ENCODE measurements at regions not wholly inside any gene's neighbourhood (a gene's known extent, or its start where the extent isn't known, plus 50 kb on each side); places are given as distances from the start of the nearest gene placed in this dataset.

DNA sequence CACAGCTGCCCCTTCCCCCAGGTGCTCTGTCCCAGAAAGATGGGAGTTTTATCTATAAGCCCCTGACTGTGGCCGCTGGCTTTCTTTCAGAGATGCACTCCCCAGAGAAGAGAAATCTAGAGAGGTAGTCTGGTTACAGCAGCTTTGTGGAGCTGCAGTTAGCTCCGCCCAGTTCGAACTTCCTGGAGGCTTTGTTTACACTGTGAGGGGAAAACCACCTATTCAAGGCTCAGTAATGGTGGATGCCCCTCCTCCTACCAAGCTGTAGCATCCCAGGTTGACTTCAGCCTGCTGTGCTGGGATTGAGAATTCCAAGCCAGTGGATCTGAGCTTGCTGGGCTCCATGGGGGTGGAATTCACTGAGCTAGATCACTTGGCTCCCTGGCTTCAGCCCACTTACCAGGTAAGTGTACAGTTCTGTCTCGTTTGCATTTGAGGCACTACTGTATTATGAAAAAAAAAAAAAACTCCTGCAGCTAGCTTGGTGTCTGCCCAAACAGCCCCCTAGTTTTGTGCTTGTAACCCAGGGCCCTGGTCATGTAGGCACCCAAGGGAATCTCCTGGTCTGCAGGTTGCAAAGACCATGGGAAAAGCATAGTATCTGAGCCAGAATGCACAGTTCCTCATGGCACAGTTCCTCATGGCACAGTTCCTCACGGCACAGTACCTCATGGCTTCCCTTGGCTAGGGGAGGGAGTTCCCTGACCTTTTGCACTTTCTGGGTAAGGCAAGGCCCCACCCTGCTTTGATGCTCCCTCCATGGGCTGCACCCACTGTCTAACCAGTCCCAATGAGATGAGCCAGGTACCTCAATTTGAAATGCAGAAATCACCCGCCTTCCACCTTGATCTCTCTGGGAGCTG, 275.0 kb downstream of the CENPW start:
- H3K36me3 ChIP-seq (ENCODE audit: low read depth, low read length) = no peaks in the 10 kb centered on the region
- ATAC-seq = no peak
- H3K27ac ChIP-seq (ENCODE audit: low read length) = no peak overlapping the region
- no peaks in the 10 kb centered on the region for H3K4me1 ChIP-seq (ENCODE audit: insufficient read depth, low read length)
- H3K4me2 ChIP-seq (ENCODE audit: low read length) = no peak overlapping the region
- ChIA-PET POLR2A (ENCODE audit: unreplicated experiment) (no interaction called here), CTCF (no interaction called here)
- no peaks in the 10 kb centered on the region for H3K9me3 ChIP-seq (ENCODE audit: low read length)
- no peak for DNase-seq
- no peak overlapping the region for H3K4me3 ChIP-seq (ENCODE audit: low read length)
- H2AFZ ChIP-seq (ENCODE audit: low read length) = no peak overlapping the region
- TF ChIP-seq EZH2phosphoT487 (IDR thresholded peaks at IDR 0.05; ENCODE audit: borderline replicate concordance, low read length) (no peak), EZH2 (IDR thresholded peaks at IDR 0.05; ENCODE audit: low read length, unreplicated experiment) (no peak)
- TF ChIP-seq, protein P1, sequence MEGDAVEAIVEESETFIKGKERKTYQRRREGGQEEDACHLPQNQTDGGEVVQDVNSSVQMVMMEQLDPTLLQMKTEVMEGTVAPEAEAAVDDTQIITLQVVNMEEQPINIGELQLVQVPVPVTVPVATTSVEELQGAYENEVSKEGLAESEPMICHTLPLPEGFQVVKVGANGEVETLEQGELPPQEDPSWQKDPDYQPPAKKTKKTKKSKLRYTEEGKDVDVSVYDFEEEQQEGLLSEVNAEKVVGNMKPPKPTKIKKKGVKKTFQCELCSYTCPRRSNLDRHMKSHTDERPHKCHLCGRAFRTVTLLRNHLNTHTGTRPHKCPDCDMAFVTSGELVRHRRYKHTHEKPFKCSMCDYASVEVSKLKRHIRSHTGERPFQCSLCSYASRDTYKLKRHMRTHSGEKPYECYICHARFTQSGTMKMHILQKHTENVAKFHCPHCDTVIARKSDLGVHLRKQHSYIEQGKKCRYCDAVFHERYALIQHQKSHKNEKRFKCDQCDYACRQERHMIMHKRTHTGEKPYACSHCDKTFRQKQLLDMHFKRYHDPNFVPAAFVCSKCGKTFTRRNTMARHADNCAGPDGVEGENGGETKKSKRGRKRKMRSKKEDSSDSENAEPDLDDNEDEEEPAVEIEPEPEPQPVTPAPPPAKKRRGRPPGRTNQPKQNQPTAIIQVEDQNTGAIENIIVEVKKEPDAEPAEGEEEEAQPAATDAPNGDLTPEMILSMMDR (conservative IDR thresholded peaks at IDR 0.05; ENCODE audit: low read depth, low read length) = no peak
- no TSS peak for BruUV-seq (replicated peaks)
- no peaks in the 10 kb centered on the region for H3K27me3 ChIP-seq (ENCODE audit: low read length)
- intact Hi-C loops (cut with micrococcal nuclease) = no loop called here
- H3K9ac ChIP-seq (ENCODE audit: low read length) = no peak overlapping the region
- H3K9me2 ChIP-seq (replicated peaks; ENCODE audit: low read length) = no peaks in the 10 kb centered on the region
- H4K20me1 ChIP-seq (ENCODE audit: low read length) = no peaks in the 10 kb centered on the region
- H3F3A ChIP-seq (ENCODE audit: low read length, unreplicated experiment) = no peaks in the 10 kb centered on the region
- H3K79me2 ChIP-seq (ENCODE audit: low read length) = no peaks in the 10 kb centered on the region

DNA sequence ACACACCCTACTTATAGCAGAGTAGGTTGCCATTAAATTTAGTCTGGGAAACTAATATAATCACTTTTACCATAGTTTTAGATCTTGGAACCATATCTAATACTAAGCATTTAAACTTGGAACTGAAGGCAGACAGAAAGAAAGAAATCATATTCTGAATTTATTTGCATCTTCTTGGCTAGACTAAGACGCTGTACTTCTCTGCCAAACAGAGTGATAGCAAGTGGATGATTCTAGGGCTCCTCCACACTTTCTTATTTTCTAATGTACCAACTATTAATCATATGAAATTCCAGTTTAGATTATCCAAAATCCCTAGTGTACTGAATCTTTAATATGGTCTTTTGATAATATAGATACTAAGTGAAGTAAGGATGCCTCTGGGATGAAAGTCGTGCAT, 277.0 kb downstream of the CENPW start:
- Histone ChIP-seq H3K9me2 (replicated peaks; ENCODE audit: low read length) (no peaks in the 10 kb centered on the region), H3K4me3 (ENCODE audit: low read length) (no peak overlapping the region), H3K4me2 (ENCODE audit: low read length) (no peak overlapping the region), H3K27ac (ENCODE audit: low read length) (no peak overlapping the region), H3K9me3 (ENCODE audit: low read length) (no peaks in the 10 kb centered on the region), H3K79me2 (ENCODE audit: low read length) (no peaks in the 10 kb centered on the region), H3K9ac (ENCODE audit: low read length) (no peak overlapping the region), H3K36me3 (ENCODE audit: low read depth, low read length) (no peaks in the 10 kb centered on the region), H3K4me1 (ENCODE audit: insufficient read depth, low read length) (no peaks in the 10 kb centered on the region), H4K20me1 (ENCODE audit: low read length) (no peaks in the 10 kb centered on the region), H2AFZ (ENCODE audit: low read length) (no peak overlapping the region), H3K27me3 (ENCODE audit: low read length) (no peaks in the 10 kb centered on the region), H3F3A (ENCODE audit: low read length, unreplicated experiment) (no peaks in the 10 kb centered on the region)
- no peak for ATAC-seq
- TF ChIP-seq EZH2 (IDR thresholded peaks at IDR 0.05; ENCODE audit: low read length, unreplicated experiment) (no peak), EZH2phosphoT487 (IDR thresholded peaks at IDR 0.05; ENCODE audit: borderline replicate concordance, low read length) (no peak)
- TF ChIP-seq, protein P1 (conservative IDR thresholded peaks at IDR 0.05; ENCODE audit: low read depth, low read length) = no peak
- ChIA-PET POLR2A (ENCODE audit: unreplicated experiment) (no interaction called here), CTCF (no interaction called here)
- no peak for DNase-seq
- no TSS peak for BruUV-seq (replicated peaks)
- intact Hi-C loops (cut with micrococcal nuclease) = no loop called here

DNA sequence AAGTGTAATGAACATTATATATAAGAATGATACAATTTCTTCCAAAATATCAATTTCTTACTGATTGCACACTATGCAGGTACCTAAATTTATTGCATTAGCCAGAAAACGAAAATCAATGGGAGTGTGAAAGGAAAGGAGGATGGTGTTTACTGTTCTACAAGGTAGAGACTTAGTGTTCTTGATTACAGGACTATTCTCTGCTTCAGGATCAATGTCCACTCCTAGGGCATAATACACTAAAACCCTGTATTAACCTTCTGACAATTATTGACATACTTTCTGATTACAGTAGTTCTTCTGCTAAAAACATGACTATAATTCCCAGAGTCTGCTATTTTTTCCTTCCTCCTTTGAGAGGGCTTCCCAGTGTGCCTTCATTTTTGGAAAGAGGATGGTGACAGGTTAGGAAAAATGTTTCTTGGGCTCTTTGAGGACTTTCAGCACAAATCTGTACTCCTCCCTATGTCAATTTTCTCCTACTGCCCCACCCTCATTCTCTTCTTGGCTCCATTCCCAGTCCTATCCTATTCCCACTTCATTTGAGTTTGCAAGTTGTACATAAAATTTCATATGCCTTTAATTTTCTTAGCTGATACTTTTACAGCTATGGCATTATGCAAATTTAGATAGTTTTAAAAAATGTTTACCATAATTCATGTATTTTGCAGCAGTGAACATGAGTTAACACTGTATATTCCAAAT, 278.9 kb downstream of the CENPW start:
- H2AFZ ChIP-seq (ENCODE audit: low read length) = no peak overlapping the region

More for the DNA sequence above, 278.9 kb downstream of the CENPW start:
- no peaks in the 10 kb centered on the region for H3F3A ChIP-seq (ENCODE audit: low read length, unreplicated experiment)
- H3K36me3 ChIP-seq (ENCODE audit: low read depth, low read length) = no peaks in the 10 kb centered on the region
- no peak overlapping the region for H3K4me2 ChIP-seq (ENCODE audit: low read length)
- no peaks in the 10 kb centered on the region for H4K20me1 ChIP-seq (ENCODE audit: low read length)
- no TSS peak for BruUV-seq (replicated peaks)
- DNase-seq (no peak), ATAC-seq (no peak)
- H3K9me2 ChIP-seq (replicated peaks; ENCODE audit: low read length) = no peaks in the 10 kb centered on the region
- H3K79me2 ChIP-seq (ENCODE audit: low read length) = no peaks in the 10 kb centered on the region
- ChIA-PET POLR2A (ENCODE audit: unreplicated experiment) (no interaction called here), CTCF (no interaction called here)
- no peak overlapping the region for H3K9ac ChIP-seq (ENCODE audit: low read length)
- no peak overlapping the region for H3K27ac ChIP-seq (ENCODE audit: low read length)
- H3K27me3 ChIP-seq (ENCODE audit: low read length) = no peaks in the 10 kb centered on the region
- TF ChIP-seq EZH2 (IDR thresholded peaks at IDR 0.05; ENCODE audit: low read length, unreplicated experiment) = no peak
- TF ChIP-seq EZH2phosphoT487 (IDR thresholded peaks at IDR 0.05; ENCODE audit: borderline replicate concordance, low read length) = no peak
- TF ChIP-seq, protein P1 (conservative IDR thresholded peaks at IDR 0.05; ENCODE audit: low read depth, low read length) = no peak
- H3K4me3 ChIP-seq (ENCODE audit: low read length) = no peak overlapping the region
- intact Hi-C loops (cut with micrococcal nuclease) = no loop called here
- H3K4me1 ChIP-seq (ENCODE audit: insufficient read depth, low read length) = no peaks in the 10 kb centered on the region
- no peaks in the 10 kb centered on the region for H3K9me3 ChIP-seq (ENCODE audit: low read length)
